IMR-90 (cell line): ENCODE measurements at regions not wholly inside any gene's neighbourhood (a gene's known extent, or its start where the extent isn't known, plus 50 kb on each side); places are given as distances from the start of the nearest gene placed in this dataset.

Experiments used
- ATAC-seq: fragments of 200-7000 bp; cut with Tn5 transposase; 2 replicates; pipeline ENCODE4 v1.9.1; 2020; ENCODE audit warnings: low read depth, mild to moderate bottlenecking, moderate library complexity
- BruUV-seq: library from RNA; stranded (reverse); fragments of 400-500 nt; replicated peaks from 2 replicates; lab custom pipeline; 2021; lab: Mats Ljungman, UMichigan
- CTCF ChIA-PET: fragments of 300-600 bp; formaldehyde crosslinking; extraction: SDS; loops from one replicate; lab custom pipeline; 2021; ENCODE audit warnings: antibody characterized with exemption; lab: Yijun Ruan, JAX
- POLR2A ChIA-PET: fragments of 300-600 bp; sonication (Branson Sonifier 250); formaldehyde crosslinking; loops from one replicate; lab custom pipeline; 2022; ENCODE audit warnings: antibody characterized with exemption; ENCODE audit not compliant: unreplicated experiment; lab: Charles Lee
- DNase-seq: peaks from one replicate; pipeline ENCODE4 v3.0.0; 2013
- H2AFZ ChIP-seq: replicated peaks from 2 replicates; pipeline ENCODE3; 2013; ENCODE audit warnings: low read length, mild to moderate bottlenecking; ENCODE audit not compliant: poor library complexity
- H2AK5ac ChIP-seq: 2 replicates; pipeline ENCODE4 v1.6.1; 2013; ENCODE audit warnings: low read depth, low read length, inconsistent platforms
- H2AK9ac ChIP-seq: replicated peaks from 2 replicates; pipeline ENCODE3; 2013; ENCODE audit warnings: mild to moderate bottlenecking, low read depth, low read length, moderate library complexity; ENCODE audit not compliant: poor library complexity
- H2BK120ac ChIP-seq: 2 replicates; pipeline ENCODE4 v1.6.1; 2013; ENCODE audit warnings: low read depth, low read length, inconsistent platforms
- H2BK15ac ChIP-seq: 3 replicates; pipeline ENCODE4 v1.6.1; 2013; ENCODE audit warnings: low read depth, low read length, inconsistent platforms
- H2BK20ac ChIP-seq: 2 replicates; pipeline ENCODE4 v1.6.1; 2013; ENCODE audit warnings: low read depth, mild to moderate bottlenecking, inconsistent platforms, low read length, moderate library complexity
- H2BK5ac ChIP-seq: 2 replicates; pipeline ENCODE4 v1.6.1; 2013; ENCODE audit warnings: mild to moderate bottlenecking, low read depth, low read length, inconsistent platforms; ENCODE audit not compliant: poor library complexity, severe bottlenecking
- H3K14ac ChIP-seq: replicated peaks from 2 replicates; pipeline ENCODE4 v1.6.1; 2013; ENCODE audit warnings: low read depth, low read length, inconsistent platforms
- H3K18ac ChIP-seq: 2 replicates; pipeline ENCODE4 v1.6.1; 2013; ENCODE audit warnings: low read depth, low read length, control low read depth
- H3K23ac ChIP-seq: 2 replicates; pipeline ENCODE4 v1.6.1; 2013; ENCODE audit warnings: low read depth, low read length, inconsistent platforms
- H3K27ac ChIP-seq: 2 replicates; pipeline ENCODE4 v1.5.1; 2013; ENCODE audit warnings: mild to moderate bottlenecking, control low read depth, low read length; ENCODE audit not compliant: insufficient read depth
- H3K27me3 ChIP-seq: 2 replicates; pipeline ENCODE4 v1.6.1; 2013; ENCODE audit warnings: low read length; ENCODE audit not compliant: control insufficient read depth, insufficient read depth
- H3K36me3 ChIP-seq: 2 replicates; pipeline ENCODE4 v1.6.1; 2013; ENCODE audit warnings: low read length, mixed read lengths; ENCODE audit not compliant: control insufficient read depth, insufficient read depth
- H3K4ac ChIP-seq: 2 replicates; pipeline ENCODE4 v1.6.1; 2013; ENCODE audit warnings: low read depth, low read length, inconsistent platforms
- H3K4me1 ChIP-seq: 2 replicates; pipeline ENCODE4 v1.6.1; 2013; ENCODE audit warnings: low read length, mixed read lengths; ENCODE audit not compliant: control insufficient read depth, insufficient read depth
- H3K4me2 ChIP-seq: 2 replicates; pipeline ENCODE4 v1.6.1; 2013; ENCODE audit warnings: low read depth, mild to moderate bottlenecking, control low read depth, low read length, moderate library complexity
- H3K4me3 ChIP-seq: 2 replicates; pipeline ENCODE4 v1.5.1; 2013; ENCODE audit warnings: low read depth, mild to moderate bottlenecking, control low read depth, low read length, moderate library complexity; ENCODE audit not compliant: insufficient read depth
- H3K56ac ChIP-seq: 2 replicates; pipeline ENCODE4 v1.6.1; 2013; ENCODE audit warnings: low read length, inconsistent platforms; ENCODE audit not compliant: insufficient read depth; ENCODE audit errors: extremely low read depth
- H3K79me1 ChIP-seq, 2 experiments: 2 replicates each; pipeline ENCODE4 v1.6.1; 2013; ENCODE audit warnings: low read length in 2 of 2, inconsistent platforms in 1 of 2, low read depth in 1 of 2
- H3K9ac ChIP-seq: 2 replicates; pipeline ENCODE4 v1.6.1; 2013; ENCODE audit warnings: low read depth, low read length, control low read depth
- H3K9me1 ChIP-seq: 2 replicates; pipeline ENCODE4 v1.6.1; 2013; ENCODE audit warnings: low read length, inconsistent platforms; ENCODE audit not compliant: insufficient read depth
- H3K9me3 ChIP-seq: 2 replicates; pipeline ENCODE4 v1.6.1; 2013; ENCODE audit warnings: low read length; ENCODE audit not compliant: control insufficient read depth, insufficient read depth
- H4K20me1 ChIP-seq: 2 replicates; pipeline ENCODE4 v1.6.1; 2013; ENCODE audit warnings: low read length, inconsistent platforms; ENCODE audit not compliant: insufficient read depth
- H4K5ac ChIP-seq: 2 replicates; pipeline ENCODE4 v1.6.1; 2013; ENCODE audit warnings: mild to moderate bottlenecking, low read depth, low read length, control low read depth
- H4K8ac ChIP-seq, 2 experiments: 2 replicates each; pipeline ENCODE4 v1.6.1; 2013; ENCODE audit warnings: low read depth in 2 of 2, low read length in 2 of 2, control low read depth in 1 of 2, inconsistent platforms in 1 of 2
- H4K91ac ChIP-seq: 2 replicates; pipeline ENCODE4 v1.6.1; 2013; ENCODE audit warnings: low read depth, low read length, inconsistent platforms; ENCODE audit not compliant: insufficient read depth
- BHLHE40 ChIP-seq: fragments of 150-350 bp; IDR thresholded peaks from 2 replicates; pipeline ENCODE4 v1.6.1; 2016; ENCODE audit warnings: mild to moderate bottlenecking, low read depth, low read length
- MXI1 ChIP-seq: IDR thresholded peaks from 2 replicates; pipeline ENCODE4 v1.6.1; 2012; ENCODE audit warnings: low read depth, mild to moderate bottlenecking, low read length, moderate library complexity, borderline replicate concordance
- NFE2L2 ChIP-seq: fragments of 150-350 bp; IDR thresholded peaks from 2 replicates; pipeline ENCODE4 v1.6.1; 2016; ENCODE audit warnings: low read depth, mild to moderate bottlenecking, low read length
- RFX5 ChIP-seq: IDR thresholded peaks from 2 replicates; pipeline ENCODE4 v1.8.0; 2012; ENCODE audit warnings: low read depth, mild to moderate bottlenecking, low read length, moderate library complexity
- WGBS, 2 experiments: methylation state at CpG; one replicate each; pipeline versions ENCODE4 v1.1.5 to v1.1.7; 2013; ENCODE audit warnings: missing lambda C conversion rate in 2 of 2; ENCODE audit not compliant: insufficient read length in 1 of 2; ENCODE audit errors: extremely low coverage in 2 of 2; 5-methylcytosine and 5-hydroxymethylcytosine counted together
- dilution Hi-C: fragments of 300-500 bp; cut with HindIII; formaldehyde crosslinking; loops from one replicate; pipeline ENCODE4 v1.14.3; 2018; ENCODE audit warnings: low sequenced_read_pairs; ENCODE audit not compliant: unreplicated experiment
- in situ Hi-C: fragments of 300-500 bp; cut with MboI; formaldehyde crosslinking; loops from 3 replicates; pipeline ENCODE4 v1.14.3; 2019; ENCODE audit warnings: low sequenced_read_pairs, inconsistent platforms, mixed read lengths
- intact Hi-C: fragments of 100-400 bp; cut with micrococcal nuclease; formaldehyde crosslinking; loops from 2 replicates; pipeline ENCODE4 v1.10.0; 2022

DNA sequence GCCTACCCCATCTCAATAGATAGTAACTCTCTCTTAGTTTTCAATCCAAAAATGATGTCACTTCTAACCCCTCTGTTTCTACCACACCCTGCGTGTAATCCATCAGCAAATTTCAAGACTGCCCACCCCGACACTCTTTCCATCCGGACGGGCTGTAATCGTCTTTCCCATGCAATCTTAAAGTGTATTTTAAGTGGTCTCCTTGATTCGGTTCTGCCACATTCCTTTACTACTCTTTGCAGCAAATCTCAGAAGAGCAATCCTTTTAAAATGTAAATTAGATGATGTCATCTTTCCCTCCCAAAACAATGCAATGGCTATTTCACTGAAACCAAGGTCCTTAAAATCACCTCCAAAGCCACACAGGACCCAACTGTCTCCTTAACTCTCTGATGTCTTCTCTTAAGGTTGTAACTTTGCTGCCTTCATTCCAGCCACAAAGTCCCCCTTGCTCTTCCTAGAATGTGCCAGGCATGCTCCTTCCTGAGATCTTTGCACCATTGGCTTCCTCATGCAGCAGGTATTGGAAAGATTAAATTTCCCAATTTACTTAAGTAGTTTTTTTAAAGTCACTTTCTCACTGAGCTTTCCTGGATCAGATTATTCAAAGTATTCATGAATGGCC is 932.5 kb upstream of the WWC1 start:
- no peak overlapping the region for H3K56ac ChIP-seq
- H2BK120ac ChIP-seq = no peak overlapping the region
- H3K27ac ChIP-seq = no peak overlapping the region
- dilution Hi-C loops = no loop called here
- H3K4me3 ChIP-seq = no peak overlapping the region
- no peak overlapping the region for H3K9ac ChIP-seq
- BruUV-seq = no TSS peak
- H4K5ac ChIP-seq = no peak overlapping the region
- ChIA-PET POLR2A (no interaction called here), CTCF (no interaction called here)
- H2AFZ ChIP-seq = no peak overlapping the region
- H2BK15ac ChIP-seq = no peak overlapping the region
- no peaks in the 10 kb centered on the region for H3K27me3 ChIP-seq
- H3K18ac ChIP-seq = no peak overlapping the region
- H3K79me1 ChIP-seq = no peaks in the 10 kb centered on the region
- no peak for DNase-seq
- in situ Hi-C loops = no loop called here
- no peak overlapping the region for H2BK20ac ChIP-seq
- peaks cover 3% of the 10 kb centered on the region; the same call in 1 of the 2 replicates for H3K9me3 ChIP-seq
- H4K8ac ChIP-seq = no peak overlapping the region
- WGBS, 2 experiments = no CpG with 5 or more reads among the region's 6 CpGs
- no peak overlapping the region for H3K23ac ChIP-seq
- no peak overlapping the region for H2AK9ac ChIP-seq
- H3K14ac ChIP-seq = no peak overlapping the region
- H2AK5ac ChIP-seq = no peak overlapping the region
- intact Hi-C loops = no loop called here
- no peak overlapping the region for H3K4ac ChIP-seq
- no peaks in the 10 kb centered on the region for H4K20me1 ChIP-seq
- H3K36me3 ChIP-seq = no peaks in the 10 kb centered on the region
- H2BK5ac ChIP-seq = no peak overlapping the region
- H3K9me1 ChIP-seq = no peaks in the 10 kb centered on the region
- TF ChIP-seq BHLHE40 = no peak
- no peak for TF ChIP-seq NFE2L2
- TF ChIP-seq MXI1 = no peak
- TF ChIP-seq RFX5 = no peak
- H3K4me1 ChIP-seq = no peaks in the 10 kb centered on the region
- ATAC-seq = no peak
- no peak overlapping the region for H4K91ac ChIP-seq
- no peak overlapping the region for H3K4me2 ChIP-seq
